ENCODE measurements at regions not wholly inside any gene's neighbourhood (a gene's known extent, or its start where the extent isn't known, plus 50 kb on each side); places are given as distances from the start of the nearest gene placed in this dataset.

DNA sequence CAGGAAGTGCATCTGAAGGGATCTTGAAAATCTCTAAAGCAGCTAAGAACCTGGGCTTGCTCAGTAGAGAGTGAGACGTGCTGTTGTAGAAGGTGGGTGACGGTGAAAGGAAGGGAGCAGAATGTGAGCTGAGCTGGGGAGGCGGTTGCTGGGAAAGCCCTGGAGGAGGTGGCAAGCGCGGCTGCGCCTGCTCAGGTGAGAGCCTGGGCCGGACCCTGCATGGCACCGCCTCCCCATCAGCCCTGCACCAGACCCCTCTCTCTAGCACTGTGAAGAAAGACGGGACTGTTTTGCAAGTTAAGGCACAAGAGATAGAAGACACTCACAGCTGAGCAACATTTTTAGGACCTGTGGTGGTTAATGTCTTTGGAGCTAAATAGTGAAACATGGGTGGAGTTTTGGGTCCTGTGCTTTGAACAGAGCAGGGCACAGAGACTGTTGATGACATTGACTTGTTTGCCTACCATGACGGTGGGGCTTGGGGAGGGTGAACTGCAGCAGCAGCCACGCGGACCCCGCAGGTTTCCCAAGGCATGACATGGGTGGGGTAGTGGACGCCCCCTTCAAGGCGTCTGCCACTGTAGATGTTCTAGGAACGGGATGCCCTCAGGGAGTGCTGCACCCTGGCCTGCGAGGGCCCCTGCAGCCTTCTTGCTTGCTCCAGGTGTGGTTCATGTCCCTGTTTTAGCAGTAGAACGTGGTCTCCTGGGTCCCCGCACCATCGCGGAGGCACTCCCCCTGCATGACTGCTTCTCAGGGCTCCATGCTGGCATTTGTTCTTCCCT lies 245.3 kb downstream of the TSN start:
- no peaks in the 10 kb centered on the region for H3K36me3 ChIP-seq (ENCODE audit: control insufficient read depth in 4 of 4, insufficient read depth in 4 of 4, low read length in 4 of 4)

DNA sequence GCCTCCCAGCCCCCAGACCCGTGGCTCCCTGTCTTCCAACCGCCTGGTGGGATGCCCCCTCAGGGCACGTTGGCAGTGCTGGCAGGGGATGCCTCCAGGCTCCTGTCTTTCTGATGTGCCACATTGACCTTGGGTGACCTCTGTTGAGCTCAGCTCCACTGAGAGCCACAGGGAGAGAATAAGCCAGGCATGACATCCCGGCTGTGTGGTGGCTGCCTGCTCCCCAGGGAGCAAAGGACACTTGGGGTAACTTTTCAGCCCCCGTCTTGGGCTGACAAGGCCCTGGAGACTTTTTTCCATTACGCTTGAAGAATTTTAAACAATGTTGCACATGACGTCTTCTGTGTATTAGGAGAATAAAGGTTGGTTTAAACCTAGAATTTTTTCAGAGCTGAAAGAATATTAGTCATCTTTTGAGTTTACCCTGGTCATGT lies 246.0 kb downstream of the TSN start:
- TF ChIP-seq, protein P1, sequence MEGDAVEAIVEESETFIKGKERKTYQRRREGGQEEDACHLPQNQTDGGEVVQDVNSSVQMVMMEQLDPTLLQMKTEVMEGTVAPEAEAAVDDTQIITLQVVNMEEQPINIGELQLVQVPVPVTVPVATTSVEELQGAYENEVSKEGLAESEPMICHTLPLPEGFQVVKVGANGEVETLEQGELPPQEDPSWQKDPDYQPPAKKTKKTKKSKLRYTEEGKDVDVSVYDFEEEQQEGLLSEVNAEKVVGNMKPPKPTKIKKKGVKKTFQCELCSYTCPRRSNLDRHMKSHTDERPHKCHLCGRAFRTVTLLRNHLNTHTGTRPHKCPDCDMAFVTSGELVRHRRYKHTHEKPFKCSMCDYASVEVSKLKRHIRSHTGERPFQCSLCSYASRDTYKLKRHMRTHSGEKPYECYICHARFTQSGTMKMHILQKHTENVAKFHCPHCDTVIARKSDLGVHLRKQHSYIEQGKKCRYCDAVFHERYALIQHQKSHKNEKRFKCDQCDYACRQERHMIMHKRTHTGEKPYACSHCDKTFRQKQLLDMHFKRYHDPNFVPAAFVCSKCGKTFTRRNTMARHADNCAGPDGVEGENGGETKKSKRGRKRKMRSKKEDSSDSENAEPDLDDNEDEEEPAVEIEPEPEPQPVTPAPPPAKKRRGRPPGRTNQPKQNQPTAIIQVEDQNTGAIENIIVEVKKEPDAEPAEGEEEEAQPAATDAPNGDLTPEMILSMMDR (IDR thresholded peaks at IDR 0.05; ENCODE audit: control extremely low read depth, extremely low read depth): no peak
- Histone ChIP-seq H3K4me3 (no peak overlapping the region), H3K36me3 (ENCODE audit: control insufficient read depth in 4 of 4, insufficient read depth in 4 of 4, low read length in 4 of 4) (no peaks in the 10 kb centered on the region), H3K9ac (ENCODE audit: insufficient read depth in 1 of 2, low read length in 2 of 2) (no peak overlapping the region), H3K4me1 (ENCODE audit: control insufficient read depth in 5 of 5, insufficient read depth in 5 of 5, low read length in 5 of 5) (peaks cover 0 to 22% (median 8%) of the 10 kb centered on the region in 5 donors), H3K9me3 (ENCODE audit: control insufficient read depth in 4 of 4, insufficient read depth in 3 of 4, low read length in 3 of 4) (no peaks in the 10 kb centered on the region), H3K27ac (ENCODE audit: low read depth in 1 of 2, low read length in 1 of 2) (no peak overlapping the region), H3K27me3 (ENCODE audit: control insufficient read depth in 3 of 3, insufficient read depth in 3 of 3, low read length in 2 of 3) (no peaks in the 10 kb centered on the region)
- 85% methylated on average over 7 of the region's 7 CpGs for WGBS, 2 donors
- no peak for DNase-seq
- no peak for ATAC-seq (ENCODE audit: insufficient read depth, low FRiP score)

More for the DNA sequence above, 245.3 kb downstream of the TSN start:
- no peak overlapping the region for H3K9ac ChIP-seq (ENCODE audit: insufficient read depth in 1 of 2, low read length in 2 of 2)
- DNase-seq (no peak), ATAC-seq (ENCODE audit: insufficient read depth, low FRiP score) (no peak)
- no peak overlapping the region for H3K4me3 ChIP-seq
- TF ChIP-seq, protein P1 (IDR thresholded peaks at IDR 0.05; ENCODE audit: control extremely low read depth, extremely low read depth): no peak
- H3K27me3 ChIP-seq (ENCODE audit: control insufficient read depth in 3 of 3, insufficient read depth in 3 of 3, low read length in 2 of 3): no peaks in the 10 kb centered on the region
- WGBS, 2 donors: 94% methylated on average over 21 of the region's 21 CpGs
- no peak overlapping the region for H3K27ac ChIP-seq (ENCODE audit: low read depth in 1 of 2, low read length in 1 of 2)
- H3K9me3 ChIP-seq (ENCODE audit: control insufficient read depth in 4 of 4, insufficient read depth in 3 of 4, low read length in 3 of 4): no peaks in the 10 kb centered on the region
- peaks cover 0 to 21% (median 8%) of the 10 kb centered on the region in 5 donors for H3K4me1 ChIP-seq (ENCODE audit: control insufficient read depth in 5 of 5, insufficient read depth in 5 of 5, low read length in 5 of 5)

DNA sequence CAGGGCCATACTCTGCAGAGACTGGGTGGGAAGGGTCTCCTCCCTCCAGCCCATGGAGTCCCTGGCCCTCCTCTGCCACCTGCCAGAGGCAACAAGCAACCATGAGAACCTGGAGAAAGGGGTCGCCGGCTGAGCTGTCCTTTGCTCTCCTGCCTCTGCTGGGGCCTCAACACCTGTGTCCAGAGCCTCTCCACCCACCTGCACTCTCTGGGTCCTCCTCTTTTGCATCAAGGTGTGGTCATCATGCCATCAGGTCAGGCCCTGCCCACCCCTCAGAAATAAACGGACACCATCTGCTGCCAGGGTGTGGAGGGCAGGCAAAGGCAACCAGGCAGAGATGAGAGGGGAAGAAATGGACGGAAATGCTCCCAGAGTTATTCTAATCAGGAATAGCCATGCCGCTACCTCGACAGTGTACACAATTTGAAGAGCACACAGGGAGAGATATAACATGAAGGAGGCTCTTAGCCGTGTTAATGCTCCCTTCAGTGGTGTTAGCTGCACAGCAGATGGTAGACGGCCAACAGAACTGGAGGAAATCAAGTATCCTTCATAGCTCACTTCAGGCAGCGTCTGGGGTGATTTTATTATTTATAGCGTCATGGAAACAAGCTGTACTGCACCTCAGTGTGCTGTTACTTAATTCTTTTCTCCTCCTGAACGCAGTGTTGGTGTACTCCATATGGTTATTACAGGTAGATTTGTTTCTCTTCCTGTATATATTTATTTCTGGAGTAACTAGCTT lies 247.9 kb downstream of the TSN start:
- Histone ChIP-seq H3K9ac (ENCODE audit: insufficient read depth in 1 of 2, low read length in 2 of 2) (no peak overlapping the region), H3K27ac (ENCODE audit: low read depth in 1 of 2, low read length in 1 of 2) (no peak overlapping the region), H3K36me3 (ENCODE audit: control insufficient read depth in 4 of 4, insufficient read depth in 4 of 4, low read length in 4 of 4) (no peaks in the 10 kb centered on the region), H3K4me1 (ENCODE audit: control insufficient read depth in 5 of 5, insufficient read depth in 5 of 5, low read length in 5 of 5) (peaks cover 0 to 38% (median 11%) of the 10 kb centered on the region in 5 donors), H3K4me3 (no peak overlapping the region), H3K27me3 (ENCODE audit: control insufficient read depth in 3 of 3, insufficient read depth in 3 of 3, low read length in 2 of 3) (no peaks in the 10 kb centered on the region), H3K9me3 (ENCODE audit: control insufficient read depth in 4 of 4, insufficient read depth in 3 of 4, low read length in 3 of 4) (no peaks in the 10 kb centered on the region)
- DNase-seq: peak in 1 of 3 donors; percentile 39
- ATAC-seq (ENCODE audit: insufficient read depth, low FRiP score): no peak
- TF ChIP-seq, protein P1 (IDR thresholded peaks at IDR 0.05; ENCODE audit: control extremely low read depth, extremely low read depth): no peak
- 70 to 84% methylated on average over 11 of the region's 11 CpGs for WGBS, 2 donors
